ENCODE measurements at regions not wholly inside any gene's neighbourhood (a gene's known extent, or its start where the extent isn't known, plus 50 kb on each side); places are given as distances from the start of the nearest gene placed in this dataset.
A peak's percentile ranks its signal among the peaks of the same experiment; 100 is the strongest.

GRCh38 chr2:122249673-122250072, 494.2 kb downstream of the TSN start:
- POLR2A ChIA-PET: no interaction called here

GRCh38 chr2:122251158-122251557, 495.7 kb downstream of the TSN start:
- no peaks in the 10 kb centered on the region for H3K9me3 ChIP-seq (ENCODE audit: control insufficient read depth, insufficient read depth, low read depth, low read length)
- ChIA-PET CTCF (no interaction called here), POLR2A (no interaction called here)
- no peak overlapping the region for H3K4me3 ChIP-seq (ENCODE audit: low read depth, low read length)
- H3K36me3 ChIP-seq (ENCODE audit: control insufficient read depth in 2 of 2, insufficient read depth in 1 of 2, low read length in 2 of 2): no peaks in the 10 kb centered on the region
- no peak for TF ChIP-seq ZNF623 (tag by site-specific recombination; IDR thresholded peaks at IDR 0.05)
- TF ChIP-seq ZNF707 (tag by site-specific recombination; IDR thresholded peaks at IDR 0.05): no peak
- TF ChIP-seq, protein P1, sequence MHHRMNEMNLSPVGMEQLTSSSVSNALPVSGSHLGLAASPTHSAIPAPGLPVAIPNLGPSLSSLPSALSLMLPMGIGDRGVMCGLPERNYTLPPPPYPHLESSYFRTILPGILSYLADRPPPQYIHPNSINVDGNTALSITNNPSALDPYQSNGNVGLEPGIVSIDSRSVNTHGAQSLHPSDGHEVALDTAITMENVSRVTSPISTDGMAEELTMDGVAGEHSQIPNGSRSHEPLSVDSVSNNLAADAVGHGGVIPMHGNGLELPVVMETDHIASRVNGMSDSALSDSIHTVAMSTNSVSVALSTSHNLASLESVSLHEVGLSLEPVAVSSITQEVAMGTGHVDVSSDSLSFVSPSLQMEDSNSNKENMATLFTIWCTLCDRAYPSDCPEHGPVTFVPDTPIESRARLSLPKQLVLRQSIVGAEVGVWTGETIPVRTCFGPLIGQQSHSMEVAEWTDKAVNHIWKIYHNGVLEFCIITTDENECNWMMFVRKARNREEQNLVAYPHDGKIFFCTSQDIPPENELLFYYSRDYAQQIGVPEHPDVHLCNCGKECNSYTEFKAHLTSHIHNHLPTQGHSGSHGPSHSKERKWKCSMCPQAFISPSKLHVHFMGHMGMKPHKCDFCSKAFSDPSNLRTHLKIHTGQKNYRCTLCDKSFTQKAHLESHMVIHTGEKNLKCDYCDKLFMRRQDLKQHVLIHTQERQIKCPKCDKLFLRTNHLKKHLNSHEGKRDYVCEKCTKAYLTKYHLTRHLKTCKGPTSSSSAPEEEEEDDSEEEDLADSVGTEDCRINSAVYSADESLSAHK (tag by site-specific recombination; IDR thresholded peaks at IDR 0.05): no peak
- TF ChIP-seq ZNF521 (tag by site-specific recombination; IDR thresholded peaks at IDR 0.05): no peak
- TF ChIP-seq ZNF274 (IDR thresholded peaks at IDR 0.05; ENCODE audit: low read length): no peak
- no peak for TF ChIP-seq ZNF274 (tag by site-specific recombination; IDR thresholded peaks at IDR 0.05; ENCODE audit: borderline replicate concordance)
- TF ChIP-seq SALL2 (tag by site-specific recombination; IDR thresholded peaks at IDR 0.05; ENCODE audit: borderline replicate concordance): no peak
- no peak for TF ChIP-seq PRDM1 (tag by site-specific recombination; IDR thresholded peaks at IDR 0.05)
- no peak for TF ChIP-seq OVOL3 (tag by site-specific recombination; IDR thresholded peaks at IDR 0.05)
- TF ChIP-seq, protein P2, sequence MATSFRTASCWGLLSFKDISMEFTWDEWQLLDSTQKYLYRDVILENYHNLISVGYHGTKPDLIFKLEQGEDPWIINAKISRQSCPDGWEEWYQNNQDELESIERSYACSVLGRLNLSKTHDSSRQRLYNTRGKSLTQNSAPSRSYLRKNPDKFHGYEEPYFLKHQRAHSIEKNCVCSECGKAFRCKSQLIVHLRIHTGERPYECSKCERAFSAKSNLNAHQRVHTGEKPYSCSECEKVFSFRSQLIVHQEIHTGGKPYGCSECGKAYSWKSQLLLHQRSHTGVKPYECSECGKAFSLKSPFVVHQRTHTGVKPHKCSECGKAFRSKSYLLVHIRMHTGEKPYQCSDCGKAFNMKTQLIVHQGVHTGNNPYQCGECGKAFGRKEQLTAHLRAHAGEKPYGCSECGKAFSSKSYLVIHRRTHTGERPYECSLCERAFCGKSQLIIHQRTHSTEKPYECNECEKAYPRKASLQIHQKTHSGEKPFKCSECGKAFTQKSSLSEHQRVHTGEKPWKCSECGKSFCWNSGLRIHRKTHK (tag by site-specific recombination; IDR thresholded peaks at IDR 0.05): no peak
- no peak for TF ChIP-seq GLIS2 (tag by site-specific recombination; IDR thresholded peaks at IDR 0.05)
- no peak for TF ChIP-seq MZF1 (tag by site-specific recombination; IDR thresholded peaks at IDR 0.05; ENCODE audit: borderline replicate concordance)
- TF ChIP-seq ZNF76 (tag by site-specific recombination; IDR thresholded peaks at IDR 0.05; ENCODE audit: borderline replicate concordance, low read depth): no peak
- no peak overlapping the region for H3K27ac ChIP-seq (ENCODE audit: extremely low read depth, low read depth, low read length)
- H3K4me1 ChIP-seq (ENCODE audit: control insufficient read depth, insufficient read depth, low read length): no peaks in the 10 kb centered on the region

More at GRCh38 chr2:122249673-122250072, 494.2 kb downstream of the TSN start:
- Histone ChIP-seq H3K4me3 (ENCODE audit: low read depth, low read length) (no peak overlapping the region), H3K9me3 (ENCODE audit: control insufficient read depth, insufficient read depth, low read depth, low read length) (no peaks in the 10 kb centered on the region), H3K36me3 (ENCODE audit: control insufficient read depth in 2 of 2, insufficient read depth in 1 of 2, low read length in 2 of 2) (no peaks in the 10 kb centered on the region), H3K27ac (ENCODE audit: extremely low read depth, low read depth, low read length) (no peak overlapping the region), H3K4me1 (ENCODE audit: control insufficient read depth, insufficient read depth, low read length) (no peaks in the 10 kb centered on the region)
- TF ChIP-seq ZNF548 (tag by site-specific recombination; IDR thresholded peaks at IDR 0.05): no peak
- peak; percentile 71 for TF ChIP-seq SETDB1 (IDR thresholded peaks at IDR 0.05; ENCODE audit: insufficient read length, low read length)
- no peak for TF ChIP-seq ZNF184 (tag by site-specific recombination; IDR thresholded peaks at IDR 0.05)
- TF ChIP-seq ZNF624 (tag by site-specific recombination; IDR thresholded peaks at IDR 0.05): no peak
- no peak for TF ChIP-seq ZNF112 (tag by site-specific recombination; IDR thresholded peaks at IDR 0.05)
- CTCF ChIA-PET: no interaction called here

GRCh38 chr2:122251566-122251965, 496.1 kb downstream of the TSN start:
- Histone ChIP-seq H3K9me3 (ENCODE audit: control insufficient read depth, insufficient read depth, low read depth, low read length) (no peaks in the 10 kb centered on the region), H3K27ac (ENCODE audit: extremely low read depth, low read depth, low read length) (no peak overlapping the region), H3K4me1 (ENCODE audit: control insufficient read depth, insufficient read depth, low read length) (no peaks in the 10 kb centered on the region), H3K4me3 (ENCODE audit: low read depth, low read length) (no peak overlapping the region), H3K36me3 (ENCODE audit: control insufficient read depth in 2 of 2, insufficient read depth in 1 of 2, low read length in 2 of 2) (no peaks in the 10 kb centered on the region)
- ChIA-PET CTCF (no interaction called here), POLR2A (no interaction called here)
- no peak for TF ChIP-seq ZNF19 (tag by site-specific recombination; IDR thresholded peaks at IDR 0.05; ENCODE audit: low read depth)
- no peak for TF ChIP-seq ZBTB1 (tag by site-specific recombination; IDR thresholded peaks at IDR 0.05)
- no peak for TF ChIP-seq ZNF704 (tag by site-specific recombination; IDR thresholded peaks at IDR 0.05)
- TF ChIP-seq, protein P3, sequence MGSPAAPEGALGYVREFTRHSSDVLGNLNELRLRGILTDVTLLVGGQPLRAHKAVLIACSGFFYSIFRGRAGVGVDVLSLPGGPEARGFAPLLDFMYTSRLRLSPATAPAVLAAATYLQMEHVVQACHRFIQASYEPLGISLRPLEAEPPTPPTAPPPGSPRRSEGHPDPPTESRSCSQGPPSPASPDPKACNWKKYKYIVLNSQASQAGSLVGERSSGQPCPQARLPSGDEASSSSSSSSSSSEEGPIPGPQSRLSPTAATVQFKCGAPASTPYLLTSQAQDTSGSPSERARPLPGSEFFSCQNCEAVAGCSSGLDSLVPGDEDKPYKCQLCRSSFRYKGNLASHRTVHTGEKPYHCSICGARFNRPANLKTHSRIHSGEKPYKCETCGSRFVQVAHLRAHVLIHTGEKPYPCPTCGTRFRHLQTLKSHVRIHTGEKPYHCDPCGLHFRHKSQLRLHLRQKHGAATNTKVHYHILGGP (tag by site-specific recombination; IDR thresholded peaks at IDR 0.05): no peak
- TF ChIP-seq, protein P4, sequence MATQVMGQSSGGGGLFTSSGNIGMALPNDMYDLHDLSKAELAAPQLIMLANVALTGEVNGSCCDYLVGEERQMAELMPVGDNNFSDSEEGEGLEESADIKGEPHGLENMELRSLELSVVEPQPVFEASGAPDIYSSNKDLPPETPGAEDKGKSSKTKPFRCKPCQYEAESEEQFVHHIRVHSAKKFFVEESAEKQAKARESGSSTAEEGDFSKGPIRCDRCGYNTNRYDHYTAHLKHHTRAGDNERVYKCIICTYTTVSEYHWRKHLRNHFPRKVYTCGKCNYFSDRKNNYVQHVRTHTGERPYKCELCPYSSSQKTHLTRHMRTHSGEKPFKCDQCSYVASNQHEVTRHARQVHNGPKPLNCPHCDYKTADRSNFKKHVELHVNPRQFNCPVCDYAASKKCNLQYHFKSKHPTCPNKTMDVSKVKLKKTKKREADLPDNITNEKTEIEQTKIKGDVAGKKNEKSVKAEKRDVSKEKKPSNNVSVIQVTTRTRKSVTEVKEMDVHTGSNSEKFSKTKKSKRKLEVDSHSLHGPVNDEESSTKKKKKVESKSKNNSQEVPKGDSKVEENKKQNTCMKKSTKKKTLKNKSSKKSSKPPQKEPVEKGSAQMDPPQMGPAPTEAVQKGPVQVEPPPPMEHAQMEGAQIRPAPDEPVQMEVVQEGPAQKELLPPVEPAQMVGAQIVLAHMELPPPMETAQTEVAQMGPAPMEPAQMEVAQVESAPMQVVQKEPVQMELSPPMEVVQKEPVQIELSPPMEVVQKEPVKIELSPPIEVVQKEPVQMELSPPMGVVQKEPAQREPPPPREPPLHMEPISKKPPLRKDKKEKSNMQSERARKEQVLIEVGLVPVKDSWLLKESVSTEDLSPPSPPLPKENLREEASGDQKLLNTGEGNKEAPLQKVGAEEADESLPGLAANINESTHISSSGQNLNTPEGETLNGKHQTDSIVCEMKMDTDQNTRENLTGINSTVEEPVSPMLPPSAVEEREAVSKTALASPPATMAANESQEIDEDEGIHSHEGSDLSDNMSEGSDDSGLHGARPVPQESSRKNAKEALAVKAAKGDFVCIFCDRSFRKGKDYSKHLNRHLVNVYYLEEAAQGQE (tag by site-specific recombination; IDR thresholded peaks at IDR 0.05): no peak
- TF ChIP-seq ZNF138 (tag by site-specific recombination; IDR thresholded peaks at IDR 0.05; ENCODE audit: borderline replicate concordance): no peak
